GM19025 (cell line): ENCODE measurements at regions not wholly inside any gene's neighbourhood (a gene's known extent, or its start where the extent isn't known, plus 50 kb on each side); places are given as distances from the start of the nearest gene placed in this dataset.

Experiments used
- ATAC-seq: cut with Tn5 transposase; IDR thresholded peaks from one replicate; pipeline ENCODE4 v1.9.1; 2021; ENCODE audit warnings: mild to moderate bottlenecking, low read depth, moderate library complexity; ENCODE audit not compliant: unreplicated experiment

- ATAC-seq: no peak
These were observed 373.1 kb upstream of the ADAMTS9 start for GRCh38 chr3:65060904-65061303.

GRCh38 chr3:65052101-65052500 lies 364.3 kb upstream of the ADAMTS9 start:
- no peak for ATAC-seq

GRCh38 chr3:65048151-65048550 lies 360.4 kb upstream of the ADAMTS9 start:
- ATAC-seq: no peak

DNA sequence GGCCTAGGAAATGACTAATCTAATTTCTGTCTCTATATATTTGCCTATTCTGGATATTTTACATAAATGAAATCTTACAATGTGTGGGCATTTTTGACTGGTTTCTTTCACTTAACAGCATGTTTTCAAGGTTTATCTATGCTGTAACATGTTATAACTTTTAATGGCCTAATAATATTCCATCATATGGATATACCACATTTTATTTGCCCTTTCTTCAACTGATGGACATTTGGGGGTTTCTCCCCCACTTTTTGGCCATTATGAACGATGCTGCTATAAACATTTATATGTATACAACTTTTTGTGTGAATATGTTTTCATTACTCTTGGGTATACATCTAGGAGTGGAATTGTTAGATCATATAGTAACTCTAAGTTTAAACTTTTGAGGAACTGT lies 357.3 kb upstream of the ADAMTS9 start:
- no peak for ATAC-seq

GRCh38 chr3:65044401-65044800 lies 356.6 kb upstream of the ADAMTS9 start:
- ATAC-seq: no peak

DNA sequence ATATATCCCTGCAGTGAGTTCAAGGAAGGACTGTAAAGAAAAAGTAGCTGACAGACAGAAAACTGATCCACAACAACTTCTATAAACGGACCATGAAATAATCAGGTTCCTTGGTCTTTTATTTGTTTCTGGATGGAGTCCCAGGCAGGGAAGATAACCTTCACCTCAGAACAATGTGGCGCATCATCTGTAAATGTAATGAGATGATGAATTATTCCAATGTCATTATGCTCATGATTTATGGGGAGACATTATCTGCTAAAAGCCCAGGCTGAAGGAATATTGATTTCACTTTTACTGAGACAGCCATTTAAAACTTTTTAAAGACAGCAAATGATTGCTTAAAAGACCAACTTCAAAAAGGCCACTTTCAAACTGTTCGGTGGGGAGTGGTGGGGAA lies 354.9 kb upstream of the ADAMTS9 start:
- ATAC-seq: no peak

GRCh38 chr3:65039754-65040210 lies 352.0 kb upstream of the ADAMTS9 start:
- no peak for ATAC-seq

- ATAC-seq: no peak
These were observed 350.1 kb upstream of the ADAMTS9 start for GRCh38 chr3:65037861-65038260.

GRCh38 chr3:65035246-65035645 lies 347.4 kb upstream of the ADAMTS9 start:
- no peak for ATAC-seq

DNA sequence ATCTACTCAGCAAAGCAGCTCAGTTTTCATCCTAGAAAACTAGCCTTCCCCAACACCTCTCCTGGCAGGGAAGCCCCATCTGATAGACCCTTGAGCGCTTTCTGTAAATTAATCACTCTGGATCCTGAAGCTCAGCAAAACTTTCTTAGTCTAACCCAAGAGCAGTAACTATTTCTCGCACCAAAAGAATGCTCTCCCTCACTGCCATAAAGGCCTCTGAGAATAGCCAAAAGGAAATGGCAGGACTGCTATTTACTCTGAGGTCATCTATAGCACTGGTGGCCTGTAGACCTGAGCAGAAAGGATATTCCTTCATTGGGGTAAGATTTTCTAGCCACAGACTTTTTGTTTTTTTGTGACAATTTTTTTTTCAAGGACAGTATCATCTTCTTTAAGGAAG lies 345.8 kb upstream of the ADAMTS9 start:
- ATAC-seq: no peak

DNA sequence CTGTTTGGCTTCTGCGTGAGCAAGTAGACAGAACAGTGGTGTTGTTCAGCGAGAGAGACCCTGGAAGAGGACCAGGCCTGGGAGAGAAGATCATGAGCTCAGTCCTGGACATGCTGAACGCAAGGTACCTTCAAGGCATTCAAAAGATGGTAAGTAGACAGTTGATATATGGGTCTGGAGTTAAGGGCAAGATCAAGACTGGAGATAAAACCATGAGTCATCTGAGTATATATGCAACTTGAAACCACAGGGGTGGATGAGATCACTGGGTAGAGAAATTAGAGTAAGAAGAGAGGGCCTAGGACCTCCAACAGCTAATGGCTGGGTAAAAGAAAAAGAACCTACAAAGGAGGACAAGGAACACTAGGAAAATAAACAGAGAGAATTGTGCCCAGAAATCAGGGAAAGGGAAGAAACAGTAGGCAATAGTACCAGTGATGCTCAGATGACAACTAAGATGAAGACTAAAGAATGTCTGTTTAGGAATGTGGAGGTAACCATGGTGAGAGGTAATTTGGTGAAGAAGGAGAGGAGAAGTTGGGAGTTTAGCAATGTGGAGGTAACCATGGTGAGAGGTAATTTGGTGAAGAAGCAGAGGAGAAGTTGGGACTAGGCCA lies 343.2 kb upstream of the ADAMTS9 start:
- no peak for ATAC-seq

DNA sequence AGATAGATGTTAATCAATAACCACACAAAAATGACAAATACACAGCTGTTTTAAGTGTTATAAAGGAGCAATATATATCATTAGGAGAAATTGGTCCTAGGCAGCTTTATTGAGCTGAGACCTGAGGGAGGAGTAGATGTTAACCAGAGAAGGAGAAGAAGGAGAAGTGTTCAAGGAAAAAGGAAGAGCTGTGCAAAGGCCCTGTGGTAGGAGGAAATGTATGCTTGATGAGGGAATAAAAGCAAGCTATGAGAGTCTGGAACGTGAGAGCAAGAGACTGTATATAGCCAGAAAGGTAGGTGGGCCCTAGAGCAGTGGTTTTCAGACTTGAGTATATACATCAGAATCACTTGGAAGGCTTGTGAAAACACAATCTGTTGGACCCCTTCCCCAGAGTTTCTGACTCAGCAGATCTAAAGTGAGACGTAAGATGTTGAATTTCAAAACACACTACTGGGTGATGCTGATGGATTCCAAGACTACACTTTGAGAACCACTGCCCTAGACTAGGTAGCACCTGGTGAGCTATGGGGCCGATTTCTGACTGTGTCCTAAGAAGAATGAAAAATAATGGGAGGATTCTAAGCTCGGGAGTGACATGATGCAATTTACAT lies 342.3 kb upstream of the ADAMTS9 start:
- no peak for ATAC-seq

- no peak for ATAC-seq
These were observed 341.3 kb upstream of the ADAMTS9 start for GRCh38 chr3:65029130-65029529.

GRCh38 chr3:65028024-65028423 lies 340.2 kb upstream of the ADAMTS9 start:
- no peak for ATAC-seq

GRCh38 chr3:65027335-65027734 lies 339.5 kb upstream of the ADAMTS9 start:
- ATAC-seq: no peak

DNA sequence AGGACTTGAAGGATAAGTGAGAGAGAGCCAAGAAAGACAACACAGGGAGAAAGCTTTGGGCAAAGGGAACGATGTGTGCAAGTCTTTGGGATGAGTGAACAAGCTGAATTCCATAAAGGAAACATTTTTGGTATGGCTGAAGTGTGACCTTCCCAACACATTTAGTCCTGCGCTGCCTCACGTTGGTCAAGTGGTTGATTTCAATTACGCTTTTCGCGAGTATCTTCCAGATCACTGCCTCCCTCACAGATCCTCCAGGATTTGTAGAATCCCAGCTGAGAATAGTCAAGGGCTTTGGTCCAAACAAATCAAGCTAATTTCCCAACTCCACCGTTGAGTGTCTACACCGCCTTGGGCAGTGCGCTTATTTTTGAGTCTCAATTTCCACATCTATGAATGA lies 338.4 kb upstream of the ADAMTS9 start:
- ATAC-seq: no peak

- ATAC-seq: no peak
These were observed 336.3 kb upstream of the ADAMTS9 start for GRCh38 chr3:65024148-65024547.

DNA sequence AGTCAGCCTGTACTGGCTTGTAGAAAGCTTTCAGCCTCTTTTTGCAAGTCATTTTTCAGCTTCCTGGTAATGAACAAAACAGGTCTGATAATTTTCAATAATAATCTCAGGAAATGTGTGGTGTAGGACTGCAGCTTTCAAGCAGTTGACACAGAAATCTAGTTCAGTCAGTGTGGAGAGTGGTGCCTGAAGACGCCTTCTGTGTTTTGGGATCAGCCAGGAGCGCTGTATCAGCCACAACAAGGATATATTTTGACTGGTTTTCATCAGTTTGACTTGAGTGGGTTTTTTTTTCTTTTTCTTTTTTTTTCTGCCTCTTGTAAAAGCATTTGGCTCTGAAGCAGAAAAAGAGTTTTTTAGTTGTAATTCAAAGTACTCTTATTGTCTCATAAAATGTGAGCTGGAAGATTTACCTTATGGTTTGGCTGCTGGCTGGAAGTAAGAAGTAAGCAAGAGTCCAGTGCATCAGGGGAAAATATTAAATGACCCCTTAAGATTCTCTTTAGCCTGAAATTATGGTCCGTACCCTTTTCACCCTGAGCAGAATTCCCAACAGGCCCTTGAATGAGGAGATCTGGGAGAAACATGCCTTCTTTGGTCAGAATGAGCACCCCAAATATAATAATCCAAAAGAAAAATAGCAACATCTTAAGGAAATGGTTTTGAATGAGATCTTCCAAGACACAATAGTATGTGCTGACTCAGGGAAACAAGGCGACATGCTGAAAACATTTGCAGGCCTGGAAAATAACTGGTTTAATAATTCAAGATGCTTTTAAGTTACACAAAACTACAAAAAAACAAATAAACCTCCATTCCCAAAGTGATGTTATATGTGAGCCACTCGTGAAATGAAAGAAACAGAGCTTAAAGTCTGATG lies 332.7 kb upstream of the ADAMTS9 start:
- ATAC-seq: no peak

DNA sequence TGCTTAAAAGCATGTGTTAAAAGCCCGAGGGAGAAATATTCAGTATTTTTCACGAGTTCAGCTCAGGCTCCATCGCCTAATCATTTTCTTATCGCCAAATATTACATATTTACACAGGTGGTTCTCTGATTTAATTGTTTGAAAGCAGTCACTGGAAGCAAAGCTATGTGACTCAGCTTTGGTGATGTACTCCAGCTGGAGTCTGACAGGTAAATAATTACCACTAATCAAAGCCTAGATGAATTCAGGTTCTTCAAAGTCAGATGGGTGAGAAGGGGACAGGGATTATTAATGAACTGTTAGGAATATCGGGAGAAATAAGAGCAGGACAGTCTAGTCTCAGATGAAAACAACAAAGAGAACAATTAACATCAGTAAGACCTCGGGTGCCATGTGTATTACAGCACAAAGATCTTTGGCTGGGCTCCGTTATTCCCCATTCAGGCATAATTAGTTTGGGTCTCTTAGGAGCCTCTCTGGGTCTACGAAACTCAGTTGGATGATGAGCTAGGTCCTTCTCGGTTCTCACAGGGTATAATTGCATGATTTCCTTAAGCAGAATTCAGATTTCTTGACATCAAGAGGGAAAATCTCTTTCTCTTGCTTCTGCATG lies 331.7 kb upstream of the ADAMTS9 start:
- ATAC-seq: no peak

DNA sequence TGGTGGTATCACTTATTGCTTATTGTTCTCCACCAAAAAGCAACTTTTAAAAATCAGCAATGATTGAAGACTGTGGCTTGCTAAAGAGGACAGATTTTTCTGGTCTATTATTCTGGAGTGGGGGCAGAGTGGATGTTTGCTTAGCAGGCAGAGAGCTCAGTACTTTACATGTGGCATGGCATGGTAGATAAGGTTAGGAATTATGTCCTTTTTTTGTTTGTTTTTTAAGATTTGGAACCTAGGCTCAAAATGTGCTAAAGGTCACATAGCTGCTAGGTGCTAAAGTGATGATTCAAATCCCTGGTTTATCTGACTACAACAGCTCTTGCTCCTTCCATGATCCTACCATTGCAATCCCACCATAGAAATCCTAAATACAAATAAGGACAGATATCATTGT lies 331.0 kb upstream of the ADAMTS9 start:
- no peak for ATAC-seq

DNA sequence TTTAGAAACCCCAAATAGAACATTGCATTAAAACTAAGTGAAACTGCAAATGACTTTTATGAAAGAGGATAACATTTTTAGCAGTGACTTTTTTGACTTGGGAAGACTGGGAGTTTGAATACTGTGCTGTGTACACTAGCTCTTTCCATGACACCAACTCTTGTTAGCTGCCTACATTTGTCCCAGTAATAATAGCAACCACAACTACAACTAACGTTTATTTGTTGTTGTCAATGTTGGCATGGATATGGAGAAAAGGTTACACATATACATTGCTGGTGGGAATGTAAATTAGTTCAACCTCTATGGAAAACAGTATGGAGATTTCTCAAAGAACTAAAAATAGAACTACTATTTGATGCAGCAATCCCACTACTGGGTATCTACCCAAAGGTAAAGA lies 329.6 kb upstream of the ADAMTS9 start:
- no peak for ATAC-seq
